ENCODE measurements at regions not wholly inside any gene's neighbourhood (a gene's known extent, or its start where the extent isn't known, plus 50 kb on each side); places are given as distances from the start of the nearest gene placed in this dataset.

GRCh38 chr1:188364927-188365449, 1536.2 kb downstream of the PLA2G4A start:
- DNase-seq = no peak

GRCh38 chr1:188365874-188366273, 1537.1 kb downstream of the PLA2G4A start:
- no peak for DNase-seq

GRCh38 chr1:188367661-188368060, 1538.9 kb downstream of the PLA2G4A start:
- no peak for DNase-seq

GRCh38 chr1:188371295-188371806, 1542.6 kb downstream of the PLA2G4A start:
- no peak for DNase-seq

- DNase-seq = no peak
Observed at GRCh38 chr1:188372821-188373220, 1544.1 kb downstream of the PLA2G4A start.

GRCh38 chr1:188382851-188383250, 1554.1 kb downstream of the PLA2G4A start:
- no peak for DNase-seq

- DNase-seq = no peak
Observed at GRCh38 chr1:188386161-188386560, 1557.4 kb downstream of the PLA2G4A start.

- no peak for DNase-seq
Observed at GRCh38 chr1:188386666-188387065, 1557.9 kb downstream of the PLA2G4A start.

GRCh38 chr1:188394677-188395076, 1565.9 kb downstream of the PLA2G4A start:
- DNase-seq = no peak

- no peak for DNase-seq
Observed at GRCh38 chr1:188397521-188397920, 1568.8 kb downstream of the PLA2G4A start.

GRCh38 chr1:188402986-188403385, 1574.2 kb downstream of the PLA2G4A start:
- no peak for DNase-seq

GRCh38 chr1:188406636-188407035, 1577.9 kb downstream of the PLA2G4A start:
- DNase-seq = peak; percentile 32

- DNase-seq = no peak
Observed at GRCh38 chr1:188420177-188420576, 1591.4 kb downstream of the PLA2G4A start.

GRCh38 chr1:188423073-188423472, 1594.3 kb downstream of the PLA2G4A start:
- DNase-seq = no peak

GRCh38 chr1:188424176-188424575, 1595.4 kb downstream of the PLA2G4A start:
- no peak for DNase-seq

- no peak for DNase-seq
Observed at GRCh38 chr1:188425687-188426086, 1596.9 kb downstream of the PLA2G4A start.

- DNase-seq = no peak
Observed at GRCh38 chr1:188426561-188426960, 1597.8 kb downstream of the PLA2G4A start.

GRCh38 chr1:188427642-188428041, 1598.9 kb downstream of the PLA2G4A start:
- DNase-seq = no peak

GRCh38 chr1:188429386-188429785, 1600.6 kb downstream of the PLA2G4A start:
- DNase-seq = no peak

- no peak for DNase-seq
Observed at GRCh38 chr1:188432427-188432826, 1603.7 kb downstream of the PLA2G4A start.

- no peak for DNase-seq
Observed at GRCh38 chr1:188433425-188433824, 1604.7 kb downstream of the PLA2G4A start.

GRCh38 chr1:188444526-188444925, 1615.8 kb downstream of the PLA2G4A start:
- DNase-seq = peak; percentile 57

- no peak for DNase-seq
Observed at GRCh38 chr1:188462837-188463236, 1634.1 kb downstream of the PLA2G4A start.

- DNase-seq = no peak
Observed at GRCh38 chr1:188463919-188464318, 1635.2 kb downstream of the PLA2G4A start.

GRCh38 chr1:188466539-188466938, 1637.8 kb downstream of the PLA2G4A start:
- DNase-seq = no peak

Measured in NCI-H82 (cell line).